ENCODE measurements at regions not wholly inside any gene's neighbourhood (a gene's known extent, or its start where the extent isn't known, plus 50 kb on each side); places are given as distances from the start of the nearest gene placed in this dataset.

- no peak for DNase-seq (ENCODE audit: low read depth in 1 of 2, low spot score in 1 of 2)
Measured at GRCh38 chr5:54692631-54693030, 175.1 kb downstream of the SNX18 start.

GRCh38 chr5:54691656-54692055 is 174.1 kb downstream of the SNX18 start:
- DNase-seq (ENCODE audit: low read depth in 1 of 2, low spot score in 1 of 2): no peak

GRCh38 chr5:54689411-54690251 is 172.1 kb downstream of the SNX18 start:
- no peak for DNase-seq (ENCODE audit: low read depth in 1 of 2, low spot score in 1 of 2)

GRCh38 chr5:54680998-54681397 is 163.4 kb downstream of the SNX18 start:
- DNase-seq (ENCODE audit: low read depth in 1 of 2, low spot score in 1 of 2): no peak

- no peak for DNase-seq (ENCODE audit: low read depth in 1 of 2, low spot score in 1 of 2)
Measured at GRCh38 chr5:54679686-54680085, 162.1 kb downstream of the SNX18 start.

- no peak for DNase-seq (ENCODE audit: low read depth in 1 of 2, low spot score in 1 of 2)
Measured at GRCh38 chr5:54678737-54679136, 161.2 kb downstream of the SNX18 start.

GRCh38 chr5:54676481-54677340 is 159.2 kb downstream of the SNX18 start:
- DNase-seq (ENCODE audit: low read depth in 1 of 2, low spot score in 1 of 2): no peak

- DNase-seq (ENCODE audit: low read depth in 1 of 2, low spot score in 1 of 2): peak in 1 of 2 donors; percentile 11
Measured at GRCh38 chr5:54673523-54674225, 156.1 kb downstream of the SNX18 start.

GRCh38 chr5:54672871-54673270 is 155.3 kb downstream of the SNX18 start:
- no peak for DNase-seq (ENCODE audit: low read depth in 1 of 2, low spot score in 1 of 2)

- no peak for DNase-seq (ENCODE audit: low read depth in 1 of 2, low spot score in 1 of 2)
Measured at GRCh38 chr5:54671681-54672080, 154.1 kb downstream of the SNX18 start.

- no peak for DNase-seq (ENCODE audit: low read depth in 1 of 2, low spot score in 1 of 2)
Measured at GRCh38 chr5:54671111-54671531, 153.6 kb downstream of the SNX18 start.

- DNase-seq (ENCODE audit: low read depth in 1 of 2, low spot score in 1 of 2): no peak
Measured at GRCh38 chr5:54670281-54670680, 152.7 kb downstream of the SNX18 start.

- DNase-seq (ENCODE audit: low read depth in 1 of 2, low spot score in 1 of 2): no peak
Measured at GRCh38 chr5:54669845-54670244, 152.3 kb downstream of the SNX18 start.

- DNase-seq (ENCODE audit: low read depth in 1 of 2, low spot score in 1 of 2): no peak
Measured at GRCh38 chr5:54669285-54669684, 151.7 kb downstream of the SNX18 start.

GRCh38 chr5:54668096-54668495 is 150.5 kb downstream of the SNX18 start:
- DNase-seq (ENCODE audit: low read depth in 1 of 2, low spot score in 1 of 2): no peak

- DNase-seq (ENCODE audit: low read depth in 1 of 2, low spot score in 1 of 2): no peak
Measured at GRCh38 chr5:54667136-54667535, 149.6 kb downstream of the SNX18 start.

GRCh38 chr5:54663866-54664265 is 146.3 kb downstream of the SNX18 start:
- DNase-seq (ENCODE audit: low read depth in 1 of 2, low spot score in 1 of 2): no peak

GRCh38 chr5:54661111-54661510 is 143.6 kb downstream of the SNX18 start:
- no peak for DNase-seq (ENCODE audit: low read depth in 1 of 2, low spot score in 1 of 2)

GRCh38 chr5:54659700-54660131 is 142.2 kb downstream of the SNX18 start:
- no peak for DNase-seq (ENCODE audit: low read depth in 1 of 2, low spot score in 1 of 2)

- no peak for DNase-seq (ENCODE audit: low read depth in 1 of 2, low spot score in 1 of 2)
Measured at GRCh38 chr5:54658010-54658409, 140.5 kb downstream of the SNX18 start.

GRCh38 chr5:54656261-54656728 is 138.7 kb downstream of the SNX18 start:
- DNase-seq (ENCODE audit: low read depth in 1 of 2, low spot score in 1 of 2): no peak

Measured in activated CD4-positive, alpha-beta T cell treated with anti-CD3 and anti-CD28 coated beads, Interleukin-2, amount 50 U/mL, for 24 hours (primary cell).